ENCODE measurements at regions not wholly inside any gene's neighbourhood (a gene's known extent, or its start where the extent isn't known, plus 50 kb on each side); places are given as distances from the start of the nearest gene placed in this dataset.

- TF ChIP-seq, protein P1, sequence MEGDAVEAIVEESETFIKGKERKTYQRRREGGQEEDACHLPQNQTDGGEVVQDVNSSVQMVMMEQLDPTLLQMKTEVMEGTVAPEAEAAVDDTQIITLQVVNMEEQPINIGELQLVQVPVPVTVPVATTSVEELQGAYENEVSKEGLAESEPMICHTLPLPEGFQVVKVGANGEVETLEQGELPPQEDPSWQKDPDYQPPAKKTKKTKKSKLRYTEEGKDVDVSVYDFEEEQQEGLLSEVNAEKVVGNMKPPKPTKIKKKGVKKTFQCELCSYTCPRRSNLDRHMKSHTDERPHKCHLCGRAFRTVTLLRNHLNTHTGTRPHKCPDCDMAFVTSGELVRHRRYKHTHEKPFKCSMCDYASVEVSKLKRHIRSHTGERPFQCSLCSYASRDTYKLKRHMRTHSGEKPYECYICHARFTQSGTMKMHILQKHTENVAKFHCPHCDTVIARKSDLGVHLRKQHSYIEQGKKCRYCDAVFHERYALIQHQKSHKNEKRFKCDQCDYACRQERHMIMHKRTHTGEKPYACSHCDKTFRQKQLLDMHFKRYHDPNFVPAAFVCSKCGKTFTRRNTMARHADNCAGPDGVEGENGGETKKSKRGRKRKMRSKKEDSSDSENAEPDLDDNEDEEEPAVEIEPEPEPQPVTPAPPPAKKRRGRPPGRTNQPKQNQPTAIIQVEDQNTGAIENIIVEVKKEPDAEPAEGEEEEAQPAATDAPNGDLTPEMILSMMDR (IDR thresholded peaks at IDR 0.05) = no peak
- TF ChIP-seq POLR2A (IDR thresholded peaks at IDR 0.05) = no peak
Observed at GRCh38 chr6:169096388-169096787, 157.3 kb downstream of the THBS2 start.

All from tibial nerve (tissue), 3 donors.